ENCODE measurements at regions not wholly inside any gene's neighbourhood (a gene's known extent, or its start where the extent isn't known, plus 50 kb on each side); places are given as distances from the start of the nearest gene placed in this dataset.

DNA sequence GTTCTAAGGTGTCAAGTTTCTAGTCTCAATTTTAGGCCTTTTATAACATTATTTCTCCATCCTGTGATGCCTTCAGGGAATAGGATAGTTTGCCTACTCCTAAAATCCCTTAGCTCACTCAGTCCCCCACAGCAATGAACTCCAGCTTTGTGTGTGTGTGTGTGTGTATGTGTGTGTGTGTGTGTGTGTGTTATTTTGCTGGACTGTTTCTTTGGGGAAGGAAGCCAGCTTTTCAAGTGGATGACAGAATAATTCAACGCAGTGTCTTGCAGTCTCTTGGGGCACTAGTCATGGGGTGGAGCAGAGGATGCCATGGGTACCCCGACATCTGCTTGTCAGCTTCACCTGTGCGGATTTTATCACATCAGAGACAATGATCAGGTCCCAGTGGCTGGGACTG is 262.8 kb upstream of the DAPK1 start:
- H3K4me1 Mint-ChIP-seq (ENCODE audit: low read depth): no peaks in the 10 kb centered on the region

DNA sequence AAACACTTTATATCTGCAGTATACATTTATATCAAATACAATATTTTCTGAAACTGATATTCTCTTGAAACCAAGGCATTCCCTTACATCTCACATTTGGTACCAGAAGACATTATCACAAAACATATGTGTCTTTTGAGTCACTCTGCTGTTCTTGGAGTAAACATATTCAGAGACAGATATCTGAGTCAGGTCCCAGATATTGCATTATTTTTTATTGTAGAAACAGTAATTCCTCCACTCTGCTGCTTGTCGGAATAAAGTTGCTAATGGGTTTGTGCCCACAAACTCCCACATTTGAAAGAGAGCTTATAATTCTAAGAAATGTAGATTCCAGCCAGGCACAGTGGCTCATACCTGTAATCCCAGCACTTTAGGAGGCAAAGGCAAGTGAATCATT is 261.1 kb upstream of the DAPK1 start:
- no peak for ATAC-seq
- no peak overlapping the region for H3K4me3 Mint-ChIP-seq
- DNase-seq: no peak
- H3K9me3 Mint-ChIP-seq: no peaks in the 10 kb centered on the region
- ChIA-PET POLR2A (no interaction called here), CTCF (no interaction called here)
- intact Hi-C loops (cut with micrococcal nuclease): no loop called here
- no peak overlapping the region for H3K27ac Mint-ChIP-seq
- H3K27me3 Mint-ChIP-seq: peaks cover under 1% of the 10 kb centered on the region
- TF ChIP-seq, protein P1, sequence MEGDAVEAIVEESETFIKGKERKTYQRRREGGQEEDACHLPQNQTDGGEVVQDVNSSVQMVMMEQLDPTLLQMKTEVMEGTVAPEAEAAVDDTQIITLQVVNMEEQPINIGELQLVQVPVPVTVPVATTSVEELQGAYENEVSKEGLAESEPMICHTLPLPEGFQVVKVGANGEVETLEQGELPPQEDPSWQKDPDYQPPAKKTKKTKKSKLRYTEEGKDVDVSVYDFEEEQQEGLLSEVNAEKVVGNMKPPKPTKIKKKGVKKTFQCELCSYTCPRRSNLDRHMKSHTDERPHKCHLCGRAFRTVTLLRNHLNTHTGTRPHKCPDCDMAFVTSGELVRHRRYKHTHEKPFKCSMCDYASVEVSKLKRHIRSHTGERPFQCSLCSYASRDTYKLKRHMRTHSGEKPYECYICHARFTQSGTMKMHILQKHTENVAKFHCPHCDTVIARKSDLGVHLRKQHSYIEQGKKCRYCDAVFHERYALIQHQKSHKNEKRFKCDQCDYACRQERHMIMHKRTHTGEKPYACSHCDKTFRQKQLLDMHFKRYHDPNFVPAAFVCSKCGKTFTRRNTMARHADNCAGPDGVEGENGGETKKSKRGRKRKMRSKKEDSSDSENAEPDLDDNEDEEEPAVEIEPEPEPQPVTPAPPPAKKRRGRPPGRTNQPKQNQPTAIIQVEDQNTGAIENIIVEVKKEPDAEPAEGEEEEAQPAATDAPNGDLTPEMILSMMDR (IDR thresholded peaks at IDR 0.05): no peak
- H3K36me3 Mint-ChIP-seq (ENCODE audit: low read depth): no peaks in the 10 kb centered on the region
- no peaks in the 10 kb centered on the region for H3K4me1 Mint-ChIP-seq (ENCODE audit: low read depth)

More for the DNA sequence above, 262.8 kb upstream of the DAPK1 start:
- intact Hi-C loops (cut with micrococcal nuclease): no loop called here
- ChIA-PET CTCF (no interaction called here), POLR2A (no interaction called here)
- no peak overlapping the region for H3K4me3 Mint-ChIP-seq
- ATAC-seq (no peak), DNase-seq (no peak)
- H3K27me3 Mint-ChIP-seq: no peaks in the 10 kb centered on the region
- H3K27ac Mint-ChIP-seq: no peak overlapping the region
- TF ChIP-seq, protein P1 (IDR thresholded peaks at IDR 0.05): no peak
- H3K36me3 Mint-ChIP-seq (ENCODE audit: low read depth): no peaks in the 10 kb centered on the region
- H3K9me3 Mint-ChIP-seq: no peaks in the 10 kb centered on the region

DNA sequence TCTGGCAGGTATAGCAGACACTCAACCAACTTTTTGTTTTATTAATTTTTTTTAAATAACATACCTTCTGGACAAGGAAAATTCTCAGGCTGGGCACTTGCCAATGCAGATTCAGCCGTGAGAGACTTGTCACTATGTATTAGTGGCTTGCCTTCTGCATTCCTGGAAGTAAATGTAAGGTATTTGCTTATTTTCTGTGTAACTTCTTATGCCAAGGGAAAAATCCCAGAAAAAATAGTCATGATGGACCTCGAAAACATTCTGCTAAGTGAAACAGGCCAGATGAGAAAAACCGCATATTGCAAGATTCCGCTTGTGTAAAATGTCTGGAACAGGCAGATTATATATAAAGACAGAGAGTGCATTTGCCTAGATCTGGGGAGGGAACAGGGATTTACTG is 260.3 kb upstream of the DAPK1 start:
- Mint-ChIP-seq H3K36me3 (ENCODE audit: low read depth) (no peaks in the 10 kb centered on the region), H3K9me3 (no peaks in the 10 kb centered on the region), H3K4me1 (ENCODE audit: low read depth) (no peaks in the 10 kb centered on the region), H3K27ac (no peak overlapping the region), H3K4me3 (no peak overlapping the region), H3K27me3 (peaks cover 3% of the 10 kb centered on the region)
- TF ChIP-seq, protein P1 (IDR thresholded peaks at IDR 0.05): no peak
- ATAC-seq (no peak), DNase-seq (no peak)
- intact Hi-C loops (cut with micrococcal nuclease): no loop called here
- CTCF ChIA-PET: no interaction called here
- POLR2A ChIA-PET: no interaction called here

DNA sequence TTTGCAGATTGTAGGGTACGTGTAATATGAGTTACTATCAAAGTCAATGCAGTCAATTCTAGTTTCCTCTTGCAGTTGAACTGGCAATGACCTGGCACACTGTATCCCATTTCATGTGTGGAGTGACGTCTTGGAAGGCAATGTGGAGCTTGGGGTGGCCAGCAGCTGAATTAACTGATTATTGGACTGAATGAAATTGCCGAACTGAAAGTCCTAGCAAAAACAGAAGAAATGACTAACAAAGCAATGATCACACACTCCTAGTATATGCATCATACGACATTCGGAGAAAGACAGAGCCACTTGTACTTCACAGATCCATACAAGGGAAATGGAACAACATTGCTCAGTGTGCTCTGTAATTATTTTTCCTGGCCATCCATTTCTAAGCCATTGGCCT is 259.1 kb upstream of the DAPK1 start:
- Mint-ChIP-seq H3K27me3 (peaks cover 3% of the 10 kb centered on the region), H3K4me1 (ENCODE audit: low read depth) (no peaks in the 10 kb centered on the region), H3K27ac (no peak overlapping the region), H3K36me3 (ENCODE audit: low read depth) (no peaks in the 10 kb centered on the region), H3K9me3 (no peaks in the 10 kb centered on the region), H3K4me3 (no peak overlapping the region)
- intact Hi-C loops (cut with micrococcal nuclease): no loop called here
- ATAC-seq (no peak), DNase-seq (no peak)
- POLR2A ChIA-PET: no interaction called here
- TF ChIP-seq, protein P1 (IDR thresholded peaks at IDR 0.05): no peak
- CTCF ChIA-PET: no interaction called here

DNA sequence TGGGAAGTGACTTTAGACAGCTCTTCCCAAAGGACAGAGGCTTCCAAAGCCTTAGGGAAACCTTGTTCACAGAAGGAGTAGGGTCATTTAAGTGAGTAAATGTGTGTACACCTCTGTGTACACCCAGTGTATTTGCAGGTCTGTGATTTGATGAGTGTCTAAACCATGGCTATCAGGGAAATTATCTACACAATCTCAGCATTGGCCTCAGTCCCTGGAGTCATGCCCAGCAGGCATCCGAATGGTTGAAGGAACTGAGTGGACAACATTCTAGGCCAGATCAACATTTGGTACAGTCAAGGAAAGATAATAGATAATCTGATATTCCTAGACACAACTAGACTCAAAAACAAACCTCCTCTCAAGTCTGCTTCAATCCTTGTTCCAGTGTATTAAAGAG is 258.4 kb upstream of the DAPK1 start:
- no peaks in the 10 kb centered on the region for H3K9me3 Mint-ChIP-seq
- CTCF ChIA-PET: no interaction called here
- H3K27me3 Mint-ChIP-seq: peaks cover 3% of the 10 kb centered on the region
- no peaks in the 10 kb centered on the region for H3K36me3 Mint-ChIP-seq (ENCODE audit: low read depth)
- no peak overlapping the region for H3K4me3 Mint-ChIP-seq
- POLR2A ChIA-PET: no interaction called here
- TF ChIP-seq, protein P1 (IDR thresholded peaks at IDR 0.05): no peak
- intact Hi-C loops (cut with micrococcal nuclease): no loop called here
- no peak overlapping the region for H3K27ac Mint-ChIP-seq
- DNase-seq: no peak
- no peak for ATAC-seq
- no peaks in the 10 kb centered on the region for H3K4me1 Mint-ChIP-seq (ENCODE audit: low read depth)

Measured in activated CD8-positive, alpha-beta T cell treated with anti-CD3 and anti-CD28 coated beads for 36 hours (primary cell).